HepG2 (cell line): ENCODE measurements at regions not wholly inside any gene's neighbourhood (a gene's known extent, or its start where the extent isn't known, plus 50 kb on each side); places are given as distances from the start of the nearest gene placed in this dataset.

Source experiments
- CBFB ChIP-seq: sonication (generic); formaldehyde crosslinking; IDR thresholded peaks from 2 replicates; pipeline ENCODE4 v1.4.0; 2020; ENCODE audit warnings: missing genetic modification reagents
- FOXC1 ChIP-seq: sonication (generic); formaldehyde crosslinking; IDR thresholded peaks from 2 replicates; pipeline ENCODE4 v1.8.0; 2022; ENCODE audit warnings: mild to moderate bottlenecking, missing genetic modification reagents, borderline replicate concordance
- FOXM1 ChIP-seq: sonication (generic); formaldehyde crosslinking; IDR thresholded peaks from 2 replicates; pipeline ENCODE4 v1.5.0; 2020; ENCODE audit warnings: missing genetic modification reagents
- MEF2D ChIP-seq: sonication (generic); formaldehyde crosslinking; IDR thresholded peaks from 2 replicates; pipeline ENCODE4 v1.5.1; 2020; ENCODE audit warnings: mild to moderate bottlenecking, missing genetic modification reagents
- NCOA5 ChIP-seq: sonication (generic); formaldehyde crosslinking; IDR thresholded peaks from 2 replicates; pipeline ENCODE4 v1.4.0; 2020; ENCODE audit warnings: missing genetic modification reagents
- SALL2 ChIP-seq: sonication (generic); formaldehyde crosslinking; IDR thresholded peaks from 2 replicates; pipeline ENCODE4 v1.8.1; 2023; ENCODE audit warnings: mild to moderate bottlenecking, missing genetic modification reagents, inconsistent platforms
- SMAD3 ChIP-seq: sonication (generic); formaldehyde crosslinking; IDR thresholded peaks from 2 replicates; pipeline ENCODE4 v1.4.0; 2020; ENCODE audit warnings: missing genetic modification reagents
- SRSF4 ChIP-seq: fragments of 200-400 bp; formaldehyde crosslinking; IDR thresholded peaks from one replicate; pipeline ENCODE4 v1.6.1; 2018; ENCODE audit warnings: mild to moderate bottlenecking, low read depth, low read length, moderate library complexity; ENCODE audit not compliant: poor library complexity, severe bottlenecking
- TCF12 ChIP-seq, 2 experiments: fragments of 450-650 bp in 1 of 2; sonication (generic) in 1 of 2; formaldehyde crosslinking in 1 of 2; IDR thresholded peaks; 2 replicates each; pipeline versions ENCODE4 v1.6.1 to v1.8.0; 2017 to 2022; ENCODE audit warnings: antibody characterized with exemption in 1 of 2, mild to moderate bottlenecking in 1 of 2, missing genetic modification reagents in 1 of 2, moderate library complexity in 1 of 2
- ZBTB42 ChIP-seq: sonication (generic); formaldehyde crosslinking; IDR thresholded peaks from 2 replicates; pipeline ENCODE4 v1.5.0; 2020; ENCODE audit warnings: mild to moderate bottlenecking, missing genetic modification reagents
- ZNF180 ChIP-seq: sonication (generic); formaldehyde crosslinking; IDR thresholded peaks from 2 replicates; pipeline ENCODE4 v1.4.0; 2020; ENCODE audit warnings: low read depth, missing genetic modification reagents, borderline replicate concordance
- ZNF460 ChIP-seq: sonication (generic); formaldehyde crosslinking; IDR thresholded peaks from 2 replicates; pipeline ENCODE4 v1.5.1; 2020; ENCODE audit warnings: missing genetic modification reagents, mild to moderate bottlenecking, borderline replicate concordance
- ZNF614 ChIP-seq: IDR thresholded peaks from 2 replicates; pipeline ENCODE4 v1.6.1; 2018; ENCODE audit warnings: missing biosample characterization, missing genetic modification reagents, inconsistent platforms, borderline replicate concordance
- ZNF724P ChIP-seq: sonication (generic); formaldehyde crosslinking; IDR thresholded peaks from 2 replicates; pipeline ENCODE4 v1.8.0; 2022; ENCODE audit warnings: missing genetic modification reagents, borderline replicate concordance
- TF ChIP-seq, protein P1 (sequence below): sonication (generic); formaldehyde crosslinking; IDR thresholded peaks from 2 replicates; pipeline ENCODE4 v1.4.0; 2020; ENCODE audit warnings: low read depth, missing genetic modification reagents
- TF ChIP-seq, protein P2 (sequence below): sonication (generic); formaldehyde crosslinking; IDR thresholded peaks from 2 replicates; pipeline ENCODE4 v1.5.0; 2020; ENCODE audit warnings: mild to moderate bottlenecking, missing genetic modification reagents, borderline replicate concordance
- TF ChIP-seq, protein P3 (sequence below): sonication (generic); formaldehyde crosslinking; IDR thresholded peaks from 2 replicates; pipeline ENCODE4 v1.4.0; 2020; ENCODE audit warnings: missing genetic modification reagents, borderline replicate concordance

DNA sequence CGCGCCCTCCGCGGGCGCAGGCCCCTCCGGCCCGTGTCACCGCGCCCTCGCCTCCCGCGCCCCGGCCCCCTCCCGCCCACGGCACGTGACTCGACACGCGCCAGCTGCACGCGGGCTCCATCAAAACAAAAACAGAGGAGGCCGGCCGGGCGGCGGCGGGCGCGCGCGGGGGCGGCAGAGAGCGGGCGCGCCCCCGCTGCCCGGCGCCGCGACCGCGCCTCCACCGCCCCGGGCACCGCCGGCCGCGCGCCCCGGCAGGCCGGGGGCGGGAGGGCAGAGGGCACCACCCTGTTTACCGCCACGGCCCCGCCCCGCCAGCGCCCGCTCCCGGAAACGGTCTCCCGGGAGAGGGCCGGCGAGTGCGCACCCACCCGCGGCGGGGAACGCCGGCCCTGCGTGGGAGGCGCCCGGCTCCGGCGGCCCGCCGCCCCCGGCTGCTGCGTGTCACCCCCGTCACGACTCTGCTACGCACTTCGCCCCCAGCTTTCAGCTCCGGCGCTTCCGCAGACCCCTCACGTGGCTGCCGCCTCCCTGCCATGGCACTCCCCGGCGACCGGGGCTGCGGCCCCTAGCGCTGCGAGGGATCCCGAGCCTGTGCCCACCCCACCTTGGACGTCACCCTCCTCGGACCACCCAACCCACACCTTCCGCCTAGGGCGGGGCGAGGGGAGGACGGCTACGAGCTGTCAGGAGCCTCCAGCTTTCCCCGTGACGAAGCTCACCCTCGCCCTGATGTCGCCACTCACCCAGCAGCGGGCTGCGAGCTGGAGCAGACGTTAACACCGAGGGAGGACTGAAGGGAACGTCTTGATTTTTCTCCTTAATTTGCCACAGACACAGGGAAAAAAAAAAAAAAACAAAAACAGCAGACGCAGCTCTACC is 221.6 kb upstream of the MKLN1 start (continued):
- no peak for TF ChIP-seq CBFB (CRISPR knock-in tag)
- TF ChIP-seq SMAD3 (CRISPR knock-in tag) = no peak
- no peak for TF ChIP-seq TCF12 (IDR thresholded peaks at IDR 0.05)
- TF ChIP-seq TCF12 (CRISPR knock-in tag; IDR thresholded peaks at IDR 0.05) = no peak; the same call in 1 of the 2 replicates
- TF ChIP-seq SALL2 (CRISPR knock-in tag) = peak; percentile 86; the same call in 1 of the 2 replicates
- no peak; the same call in 1 of the 2 replicates for TF ChIP-seq MEF2D
- no peak for TF ChIP-seq FOXM1 (CRISPR knock-in tag)
- TF ChIP-seq FOXC1 = no peak; the same call in 1 of the 2 replicates
- no peak for TF ChIP-seq ZNF180
- TF ChIP-seq ZBTB42 = no peak
- TF ChIP-seq ZNF614 (CRISPR knock-in tag) = 0 out of 2 replicates have a peak, but pooled peaks have one; percentile 25
- TF ChIP-seq, protein P1, sequence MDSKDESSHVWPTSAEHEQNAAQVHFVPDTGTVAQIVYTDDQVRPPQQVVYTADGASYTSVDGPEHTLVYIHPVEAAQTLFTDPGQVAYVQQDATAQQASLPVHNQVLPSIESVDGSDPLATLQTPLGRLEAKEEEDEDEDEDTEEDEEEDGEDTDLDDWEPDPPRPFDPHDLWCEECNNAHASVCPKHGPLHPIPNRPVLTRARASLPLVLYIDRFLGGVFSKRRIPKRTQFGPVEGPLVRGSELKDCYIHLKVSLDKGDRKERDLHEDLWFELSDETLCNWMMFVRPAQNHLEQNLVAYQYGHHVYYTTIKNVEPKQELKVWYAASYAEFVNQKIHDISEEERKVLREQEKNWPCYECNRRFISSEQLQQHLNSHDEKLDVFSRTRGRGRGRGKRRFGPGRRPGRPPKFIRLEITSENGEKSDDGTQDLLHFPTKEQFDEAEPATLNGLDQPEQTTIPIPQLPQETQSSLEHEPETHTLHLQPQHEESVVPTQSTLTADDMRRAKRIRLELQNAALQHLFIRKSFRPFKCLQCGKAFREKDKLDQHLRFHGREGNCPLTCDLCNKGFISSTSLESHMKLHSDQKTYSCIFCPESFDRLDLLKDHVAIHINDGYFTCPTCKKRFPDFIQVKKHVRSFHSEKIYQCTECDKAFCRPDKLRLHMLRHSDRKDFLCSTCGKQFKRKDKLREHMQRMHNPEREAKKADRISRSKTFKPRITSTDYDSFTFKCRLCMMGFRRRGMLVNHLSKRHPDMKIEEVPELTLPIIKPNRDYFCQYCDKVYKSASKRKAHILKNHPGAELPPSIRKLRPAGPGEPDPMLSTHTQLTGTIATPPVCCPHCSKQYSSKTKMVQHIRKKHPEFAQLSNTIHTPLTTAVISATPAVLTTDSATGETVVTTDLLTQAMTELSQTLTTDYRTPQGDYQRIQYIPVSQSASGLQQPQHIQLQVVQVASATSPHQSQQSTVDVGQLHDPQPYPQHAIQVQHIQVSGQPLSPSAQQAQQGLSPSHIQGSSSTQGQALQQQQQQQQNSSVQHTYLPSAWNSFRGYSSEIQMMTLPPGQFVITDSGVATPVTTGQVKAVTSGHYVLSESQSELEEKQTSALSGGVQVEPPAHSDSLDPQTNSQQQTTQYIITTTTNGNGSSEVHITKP (CRISPR knock-in tag) = 0 out of 2 replicates have a peak, but pooled peaks have one; percentile 29
- TF ChIP-seq, protein P2, sequence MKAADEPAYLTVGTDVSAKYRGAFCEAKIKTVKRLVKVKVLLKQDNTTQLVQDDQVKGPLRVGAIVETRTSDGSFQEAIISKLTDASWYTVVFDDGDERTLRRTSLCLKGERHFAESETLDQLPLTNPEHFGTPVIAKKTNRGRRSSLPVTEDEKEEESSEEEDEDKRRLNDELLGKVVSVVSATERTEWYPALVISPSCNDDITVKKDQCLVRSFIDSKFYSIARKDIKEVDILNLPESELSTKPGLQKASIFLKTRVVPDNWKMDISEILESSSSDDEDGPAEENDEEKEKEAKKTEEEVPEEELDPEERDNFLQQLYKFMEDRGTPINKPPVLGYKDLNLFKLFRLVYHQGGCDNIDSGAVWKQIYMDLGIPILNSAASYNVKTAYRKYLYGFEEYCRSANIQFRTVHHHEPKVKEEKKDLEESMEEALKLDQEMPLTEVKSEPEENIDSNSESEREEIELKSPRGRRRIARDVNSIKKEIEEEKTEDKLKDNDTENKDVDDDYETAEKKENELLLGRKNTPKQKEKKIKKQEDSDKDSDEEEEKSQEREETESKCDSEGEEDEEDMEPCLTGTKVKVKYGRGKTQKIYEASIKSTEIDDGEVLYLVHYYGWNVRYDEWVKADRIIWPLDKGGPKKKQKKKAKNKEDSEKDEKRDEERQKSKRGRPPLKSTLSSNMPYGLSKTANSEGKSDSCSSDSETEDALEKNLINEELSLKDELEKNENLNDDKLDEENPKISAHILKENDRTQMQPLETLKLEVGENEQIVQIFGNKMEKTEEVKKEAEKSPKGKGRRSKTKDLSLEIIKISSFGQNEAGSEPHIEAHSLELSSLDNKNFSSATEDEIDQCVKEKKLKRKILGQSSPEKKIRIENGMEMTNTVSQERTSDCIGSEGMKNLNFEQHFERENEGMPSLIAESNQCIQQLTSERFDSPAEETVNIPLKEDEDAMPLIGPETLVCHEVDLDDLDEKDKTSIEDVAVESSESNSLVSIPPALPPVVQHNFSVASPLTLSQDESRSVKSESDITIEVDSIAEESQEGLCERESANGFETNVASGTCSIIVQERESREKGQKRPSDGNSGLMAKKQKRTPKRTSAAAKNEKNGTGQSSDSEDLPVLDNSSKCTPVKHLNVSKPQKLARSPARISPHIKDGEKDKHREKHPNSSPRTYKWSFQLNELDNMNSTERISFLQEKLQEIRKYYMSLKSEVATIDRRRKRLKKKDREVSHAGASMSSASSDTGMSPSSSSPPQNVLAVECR (CRISPR knock-in tag) = peak; percentile 93
- TF ChIP-seq ZNF724P (CRISPR knock-in tag) = peak; percentile 84; the same call in 1 of the 2 replicates
- TF ChIP-seq ZNF460 (CRISPR knock-in tag) = no peak; the same call in 1 of the 2 replicates
- TF ChIP-seq SRSF4 = no peak
- TF ChIP-seq, protein P3, sequence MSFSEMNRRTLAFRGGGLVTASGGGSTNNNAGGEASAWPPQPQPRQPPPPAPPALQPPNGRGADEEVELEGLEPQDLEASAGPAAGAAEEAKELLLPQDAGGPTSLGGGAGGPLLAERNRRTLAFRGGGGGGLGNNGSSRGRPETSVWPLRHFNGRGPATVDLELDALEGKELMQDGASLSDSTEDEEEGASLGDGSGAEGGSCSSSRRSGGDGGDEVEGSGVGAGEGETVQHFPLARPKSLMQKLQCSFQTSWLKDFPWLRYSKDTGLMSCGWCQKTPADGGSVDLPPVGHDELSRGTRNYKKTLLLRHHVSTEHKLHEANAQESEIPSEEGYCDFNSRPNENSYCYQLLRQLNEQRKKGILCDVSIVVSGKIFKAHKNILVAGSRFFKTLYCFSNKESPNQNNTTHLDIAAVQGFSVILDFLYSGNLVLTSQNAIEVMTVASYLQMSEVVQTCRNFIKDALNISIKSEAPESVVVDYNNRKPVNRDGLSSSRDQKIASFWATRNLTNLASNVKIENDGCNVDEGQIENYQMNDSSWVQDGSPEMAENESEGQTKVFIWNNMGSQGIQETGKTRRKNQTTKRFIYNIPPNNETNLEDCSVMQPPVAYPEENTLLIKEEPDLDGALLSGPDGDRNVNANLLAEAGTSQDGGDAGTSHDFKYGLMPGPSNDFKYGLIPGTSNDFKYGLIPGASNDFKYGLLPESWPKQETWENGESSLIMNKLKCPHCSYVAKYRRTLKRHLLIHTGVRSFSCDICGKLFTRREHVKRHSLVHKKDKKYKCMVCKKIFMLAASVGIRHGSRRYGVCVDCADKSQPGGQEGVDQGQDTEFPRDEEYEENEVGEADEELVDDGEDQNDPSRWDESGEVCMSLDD (CRISPR knock-in tag) = no peak
- TF ChIP-seq NCOA5 = no peak
